Upper lobe of left lung (tissue), 4 donors: ENCODE measurements at regions not wholly inside any gene's neighbourhood (a gene's known extent, or its start where the extent isn't known, plus 50 kb on each side); places are given as distances from the start of the nearest gene placed in this dataset.
"Not testable (repeated sequence)": the region's sequence is repeated elsewhere in the genome, so short reads cannot be mapped to it uniquely, and the experiment has no call there.

Source experiments
- CTCF ChIP-seq, 6 experiments: fragments of 450-650 bp in 4 of 6; fragments of 200-600 bp in 2 of 6; sonication (generic) in 2 of 6; IDR thresholded peaks; one replicate each; pipeline ENCODE4 v1.5.1; 2016 to 2019; ENCODE audit warnings: antibody characterized with exemption in 6 of 6
- EP300 ChIP-seq, 4 donors: sonication (generic); formaldehyde crosslinking; IDR thresholded peaks; one replicate each; pipeline ENCODE4 v1.5.1; 2017; ENCODE audit warnings: antibody characterized with exemption in 4 of 4, control low read depth in 2 of 4
- POLR2A ChIP-seq, 4 donors: fragments of 450-650 bp; IDR thresholded peaks; one replicate each; pipeline ENCODE4 v1.5.1; 2016 to 2017; ENCODE audit warnings: antibody characterized with exemption in 4 of 4, mild to moderate bottlenecking in 2 of 4

DNA sequence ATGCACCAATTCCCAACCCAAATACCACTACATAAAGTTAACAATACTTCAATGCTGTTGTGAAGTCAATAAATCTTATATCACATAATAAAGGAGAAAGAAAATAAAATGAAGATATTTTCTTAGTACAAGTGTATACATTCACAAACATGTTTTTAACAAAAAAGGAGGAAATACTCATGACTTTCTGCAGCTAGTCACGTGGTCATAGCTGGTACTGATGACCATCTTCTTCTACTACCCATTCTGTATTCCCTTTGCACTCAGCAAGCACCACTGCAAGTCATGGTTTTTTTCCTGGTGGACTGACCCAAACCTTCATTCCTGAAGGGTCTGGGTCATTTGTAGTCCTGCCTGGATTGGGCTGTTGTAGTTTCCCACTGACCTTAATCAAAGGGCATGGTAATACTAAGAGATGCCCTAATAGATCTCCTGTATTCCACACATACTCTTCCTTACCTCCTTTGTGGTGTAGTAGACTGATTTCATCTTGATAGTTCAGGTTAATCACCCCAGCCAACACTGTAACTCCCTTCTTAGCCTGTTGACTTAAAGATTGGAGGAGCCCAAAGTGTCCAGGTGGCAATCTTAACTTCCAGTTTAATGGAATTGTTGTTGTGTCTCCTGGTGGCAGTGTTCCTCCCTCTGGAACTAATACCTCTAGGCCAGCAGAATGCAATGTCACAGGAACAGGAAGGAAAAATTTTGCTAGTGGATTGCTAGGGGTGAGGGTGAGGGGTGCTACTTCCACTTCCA lies 83.1 kb upstream of the CYRIA start:
- not testable (repeated sequence) for TF ChIP-seq CTCF, EP300, POLR2A (IDR thresholded peaks at IDR 0.05)
